Progenitor cell of endocrine pancreas (in vitro differentiated cells): ENCODE measurements at regions not wholly inside any gene's neighbourhood (a gene's known extent, or its start where the extent isn't known, plus 50 kb on each side); places are given as distances from the start of the nearest gene placed in this dataset.

Source experiments
- DNase-seq: peaks from one replicate; pipeline ENCODE4 v3.0.0; 2021; ENCODE audit warnings: low spot score; ENCODE audit not compliant: unreplicated experiment
- H3K27ac Mint-ChIP-seq: 2 replicates; pipeline ENCODE4 v1.8.0; 2021; ENCODE audit warnings: mild to moderate bottlenecking, moderate library complexity, mixed read lengths
- H3K27me3 Mint-ChIP-seq: 2 replicates; pipeline ENCODE4 v1.8.0; 2021; ENCODE audit warnings: mixed read lengths
- H3K36me3 Mint-ChIP-seq: 2 replicates; pipeline ENCODE4 v1.8.0; 2022; ENCODE audit warnings: mixed read lengths; ENCODE audit not compliant: insufficient read depth
- H3K4me1 Mint-ChIP-seq: 2 replicates; pipeline ENCODE4 v1.8.0; 2021; ENCODE audit warnings: low read depth, mixed read lengths
- H3K4me3 Mint-ChIP-seq: 2 replicates; pipeline ENCODE4 v1.8.0; 2021; ENCODE audit warnings: low read depth, mild to moderate bottlenecking, moderate library complexity, mixed read lengths
- H3K9me3 Mint-ChIP-seq: 2 replicates; pipeline ENCODE4 v1.8.0; 2021; ENCODE audit warnings: low read depth, mixed read lengths
- CTCF ChIP-seq: fragments of 200-600 bp; sonication (generic); IDR thresholded peaks from one replicate; pipeline ENCODE4 v1.5.0; 2021; ENCODE audit warnings: antibody characterized with exemption, mild to moderate bottlenecking; ENCODE audit not compliant: unreplicated experiment

GRCh38 chr2:223396993-223397392, 205.2 kb downstream of the SCG2 start:
- H3K4me1 Mint-ChIP-seq, result no peaks in the 10 kb centered on the region
- H3K9me3 Mint-ChIP-seq, result peaks cover 17% of the 10 kb centered on the region
- TF ChIP-seq CTCF, result no peak
- no peaks in the 10 kb centered on the region for H3K36me3 Mint-ChIP-seq
- no peak for DNase-seq
- H3K27ac Mint-ChIP-seq, result no peak overlapping the region
- H3K4me3 Mint-ChIP-seq, result no peak overlapping the region
- peaks cover 9% of the 10 kb centered on the region for H3K27me3 Mint-ChIP-seq

- H3K9me3 Mint-ChIP-seq, result peaks cover 8% of the 10 kb centered on the region
- no peak for DNase-seq
- no peak for TF ChIP-seq CTCF
- H3K27ac Mint-ChIP-seq, result no peak overlapping the region
- no peaks in the 10 kb centered on the region for H3K36me3 Mint-ChIP-seq
- H3K4me1 Mint-ChIP-seq, result no peaks in the 10 kb centered on the region
- peaks cover 18% of the 10 kb centered on the region for H3K27me3 Mint-ChIP-seq
- H3K4me3 Mint-ChIP-seq, result no peak overlapping the region
These were observed 202.7 kb downstream of the SCG2 start for GRCh38 chr2:223399357-223399957.

GRCh38 chr2:223404616-223405015, 197.5 kb downstream of the SCG2 start:
- H3K4me3 Mint-ChIP-seq, result no peak overlapping the region
- TF ChIP-seq CTCF, result no peak
- H3K36me3 Mint-ChIP-seq, result no peaks in the 10 kb centered on the region
- H3K27me3 Mint-ChIP-seq, result peaks cover 28% of the 10 kb centered on the region
- DNase-seq, result no peak
- no peak overlapping the region for H3K27ac Mint-ChIP-seq
- H3K9me3 Mint-ChIP-seq, result peaks cover 3% of the 10 kb centered on the region
- H3K4me1 Mint-ChIP-seq, result no peaks in the 10 kb centered on the region

GRCh38 chr2:223414646-223415045, 187.5 kb downstream of the SCG2 start:
- Mint-ChIP-seq H3K27me3 (peaks cover 13% of the 10 kb centered on the region), H3K4me3 (no peak overlapping the region), H3K4me1 (no peaks in the 10 kb centered on the region), H3K36me3 (no peaks in the 10 kb centered on the region), H3K9me3 (no peaks in the 10 kb centered on the region), H3K27ac (peak overlapping the region; percentile 12)
- no peak for TF ChIP-seq CTCF
- DNase-seq, result no peak

- no peaks in the 10 kb centered on the region for H3K36me3 Mint-ChIP-seq
- no peak for TF ChIP-seq CTCF
- no peak for DNase-seq
- no peak overlapping the region for H3K27ac Mint-ChIP-seq
- H3K27me3 Mint-ChIP-seq, result peaks cover 13% of the 10 kb centered on the region
- H3K4me3 Mint-ChIP-seq, result no peak overlapping the region
- no peaks in the 10 kb centered on the region for H3K4me1 Mint-ChIP-seq
- H3K9me3 Mint-ChIP-seq, result no peaks in the 10 kb centered on the region
These were observed 187.1 kb downstream of the SCG2 start for GRCh38 chr2:223415071-223415470.
